SK-MEL-5 (cell line): ENCODE measurements at regions not wholly inside any gene's neighbourhood (a gene's known extent, or its start where the extent isn't known, plus 50 kb on each side); places are given as distances from the start of the nearest gene placed in this dataset.

ENCODE experiments used
- DNase-seq: peaks from one replicate; pipeline ENCODE4 v3.0.0-alpha.2; 2016; ENCODE audit warnings: low read depth, low spot score
- in situ Hi-C: cut with HindIII; loops from 2 replicates; pipeline ENCODE4 v1.10.0; 2016; ENCODE audit warnings: low sequenced_read_pairs, high pct_unique_total_duplicates, low pct_unique_long_range_greater_than_20kb

GRCh38 chr18:64270121-64270520 lies 121.2 kb upstream of the LINC00305 start:
- DNase-seq = no peak
- in situ Hi-C loops = no loop called here

GRCh38 chr18:64264171-64264570 lies 115.3 kb upstream of the LINC00305 start:
- no peak for DNase-seq
- in situ Hi-C loops = no loop called here

GRCh38 chr18:64260810-64261209 lies 111.9 kb upstream of the LINC00305 start:
- in situ Hi-C loops = no loop called here
- DNase-seq = no peak

- in situ Hi-C loops = no loop called here
- no peak for DNase-seq
Measured at GRCh38 chr18:64259871-64260270, 111.0 kb upstream of the LINC00305 start.

- in situ Hi-C loops = no loop called here
- no peak for DNase-seq
Measured at GRCh38 chr18:64258111-64258650, 109.3 kb upstream of the LINC00305 start.

- no peak for DNase-seq
Measured at GRCh38 chr18:64254399-64255093, 105.7 kb upstream of the LINC00305 start.

GRCh38 chr18:64253873-64254272 lies 105.0 kb upstream of the LINC00305 start:
- no peak for DNase-seq
- in situ Hi-C loops = no loop called here

More at GRCh38 chr18:64254399-64255093, 105.7 kb upstream of the LINC00305 start:
- in situ Hi-C loops = no loop called here

GRCh38 chr18:64253222-64253621 lies 104.3 kb upstream of the LINC00305 start:
- in situ Hi-C loops = no loop called here
- no peak for DNase-seq

GRCh38 chr18:64248836-64249235 lies 99.9 kb upstream of the LINC00305 start:
- DNase-seq = no peak
- in situ Hi-C loops = no loop called here

- DNase-seq = no peak
- in situ Hi-C loops = no loop called here
Measured at GRCh38 chr18:64245126-64245861, 96.4 kb upstream of the LINC00305 start.

GRCh38 chr18:64244571-64244970 lies 95.7 kb upstream of the LINC00305 start:
- in situ Hi-C loops = no loop called here
- DNase-seq = peak; percentile 40

- in situ Hi-C loops = no loop called here
Measured at GRCh38 chr18:64240316-64240715, 91.4 kb upstream of the LINC00305 start.

GRCh38 chr18:64238076-64238475 lies 89.2 kb upstream of the LINC00305 start:
- in situ Hi-C loops = no loop called here
- peak; percentile 46 for DNase-seq

More at GRCh38 chr18:64240316-64240715, 91.4 kb upstream of the LINC00305 start:
- DNase-seq = no peak

- DNase-seq = no peak
- in situ Hi-C loops = no loop called here
Measured at GRCh38 chr18:64234321-64234720, 85.4 kb upstream of the LINC00305 start.

- DNase-seq = no peak
- in situ Hi-C loops = no loop called here
Measured at GRCh38 chr18:64233851-64234250, 85.0 kb upstream of the LINC00305 start.

GRCh38 chr18:64220941-64221340 lies 72.1 kb upstream of the LINC00305 start:
- in situ Hi-C loops = no loop called here
- DNase-seq = no peak

- in situ Hi-C loops = no loop called here
- no peak for DNase-seq
Measured at GRCh38 chr18:64219517-64219916, 70.6 kb upstream of the LINC00305 start.

GRCh38 chr18:64210401-64210949 lies 61.6 kb upstream of the LINC00305 start:
- no peak for DNase-seq
- in situ Hi-C loops = no loop called here

- DNase-seq = no peak
- in situ Hi-C loops = no loop called here
Measured at GRCh38 chr18:64208516-64208915, 59.6 kb upstream of the LINC00305 start.
